ENCODE measurements at regions not wholly inside any gene's neighbourhood (a gene's known extent, or its start where the extent isn't known, plus 50 kb on each side); places are given as distances from the start of the nearest gene placed in this dataset.

GRCh38 chr14:94893411-94894160, 123.7 kb upstream of the GSC start:
- no peak overlapping the region for H3K27ac ChIP-seq
- H3K27me3 ChIP-seq (replicated peaks): no peaks in the 10 kb centered on the region
- in situ Hi-C loops (cut with HindIII; ENCODE audit: low pct_ligation_motif_present, low sequenced_read_pairs): no loop called here
- TF ChIP-seq, protein P1, sequence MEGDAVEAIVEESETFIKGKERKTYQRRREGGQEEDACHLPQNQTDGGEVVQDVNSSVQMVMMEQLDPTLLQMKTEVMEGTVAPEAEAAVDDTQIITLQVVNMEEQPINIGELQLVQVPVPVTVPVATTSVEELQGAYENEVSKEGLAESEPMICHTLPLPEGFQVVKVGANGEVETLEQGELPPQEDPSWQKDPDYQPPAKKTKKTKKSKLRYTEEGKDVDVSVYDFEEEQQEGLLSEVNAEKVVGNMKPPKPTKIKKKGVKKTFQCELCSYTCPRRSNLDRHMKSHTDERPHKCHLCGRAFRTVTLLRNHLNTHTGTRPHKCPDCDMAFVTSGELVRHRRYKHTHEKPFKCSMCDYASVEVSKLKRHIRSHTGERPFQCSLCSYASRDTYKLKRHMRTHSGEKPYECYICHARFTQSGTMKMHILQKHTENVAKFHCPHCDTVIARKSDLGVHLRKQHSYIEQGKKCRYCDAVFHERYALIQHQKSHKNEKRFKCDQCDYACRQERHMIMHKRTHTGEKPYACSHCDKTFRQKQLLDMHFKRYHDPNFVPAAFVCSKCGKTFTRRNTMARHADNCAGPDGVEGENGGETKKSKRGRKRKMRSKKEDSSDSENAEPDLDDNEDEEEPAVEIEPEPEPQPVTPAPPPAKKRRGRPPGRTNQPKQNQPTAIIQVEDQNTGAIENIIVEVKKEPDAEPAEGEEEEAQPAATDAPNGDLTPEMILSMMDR (IDR thresholded peaks at IDR 0.05; ENCODE audit: low read depth, low read length, missing control alignments): no peak
- no peak for DNase-seq
- no peak overlapping the region for H3K4me3 ChIP-seq (ENCODE audit: low read depth, low read length)
- no peaks in the 10 kb centered on the region for H3K36me3 ChIP-seq (replicated peaks)

DNA sequence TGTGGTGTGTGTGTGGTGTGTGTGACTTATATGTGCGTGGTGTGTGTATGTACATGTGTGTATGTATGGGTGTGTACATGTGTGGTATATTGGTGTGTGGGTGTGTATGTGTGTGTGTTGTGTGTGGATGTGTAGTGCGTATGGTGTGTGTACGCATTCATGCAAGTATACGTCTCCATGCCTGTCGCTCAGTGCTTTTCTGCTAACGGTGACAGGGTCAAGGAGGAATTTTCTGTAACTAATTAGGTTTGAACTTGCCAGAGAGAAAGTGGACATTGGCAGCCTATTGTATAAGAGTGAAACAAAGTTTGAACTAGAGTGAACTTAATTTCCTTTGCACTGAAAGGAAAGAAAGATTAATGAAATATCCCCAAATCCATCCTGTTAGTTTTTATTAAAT, 120.9 kb upstream of the GSC start:
- in situ Hi-C loops (cut with HindIII; ENCODE audit: low pct_ligation_motif_present, low sequenced_read_pairs): no loop called here
- Histone ChIP-seq H3K27me3 (replicated peaks) (no peaks in the 10 kb centered on the region), H3K27ac (no peak overlapping the region), H3K36me3 (replicated peaks) (no peaks in the 10 kb centered on the region), H3K4me3 (ENCODE audit: low read depth, low read length) (no peak overlapping the region)
- TF ChIP-seq, protein P1 (IDR thresholded peaks at IDR 0.05; ENCODE audit: low read depth, low read length, missing control alignments): no peak
- DNase-seq: no peak

- Histone ChIP-seq H3K27me3 (replicated peaks) (no peaks in the 10 kb centered on the region), H3K4me3 (ENCODE audit: low read depth, low read length) (no peak overlapping the region), H3K36me3 (replicated peaks) (no peaks in the 10 kb centered on the region), H3K27ac (no peak overlapping the region)
- TF ChIP-seq, protein P1 (IDR thresholded peaks at IDR 0.05; ENCODE audit: low read depth, low read length, missing control alignments): no peak
- no peak for DNase-seq
- in situ Hi-C loops (cut with HindIII; ENCODE audit: low pct_ligation_motif_present, low sequenced_read_pairs): no loop called here
Observed at GRCh38 chr14:94889520-94890312, 119.8 kb upstream of the GSC start.

DNA sequence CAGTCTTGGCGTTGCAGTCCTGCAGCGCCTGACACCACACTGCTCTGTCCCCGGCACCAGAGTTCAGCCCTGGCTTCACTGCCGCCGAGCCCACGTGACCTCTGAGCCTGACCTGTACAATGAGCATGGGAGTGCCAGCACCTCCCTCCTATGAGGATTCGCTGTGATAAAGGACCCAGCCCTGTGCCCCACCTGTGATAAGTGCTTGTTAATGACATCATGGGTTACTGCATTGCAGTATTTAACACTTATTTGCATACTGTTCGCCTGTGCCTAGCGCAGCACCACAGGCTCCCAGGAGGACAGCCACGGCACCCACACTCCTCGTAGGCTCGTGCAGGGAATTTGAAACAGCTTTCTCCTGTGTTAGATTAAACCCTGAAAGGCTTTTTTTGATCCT, 118.2 kb upstream of the GSC start:
- no peak overlapping the region for H3K4me3 ChIP-seq (ENCODE audit: low read depth, low read length)
- no peaks in the 10 kb centered on the region for H3K27me3 ChIP-seq (replicated peaks)
- in situ Hi-C loops (cut with HindIII; ENCODE audit: low pct_ligation_motif_present, low sequenced_read_pairs): no loop called here
- TF ChIP-seq, protein P1 (IDR thresholded peaks at IDR 0.05; ENCODE audit: low read depth, low read length, missing control alignments): no peak
- H3K36me3 ChIP-seq (replicated peaks): no peaks in the 10 kb centered on the region
- H3K27ac ChIP-seq: no peak overlapping the region
- DNase-seq: no peak

GRCh38 chr14:94887591-94887990, 117.7 kb upstream of the GSC start:
- H3K36me3 ChIP-seq (replicated peaks): no peaks in the 10 kb centered on the region
- DNase-seq: no peak
- H3K27me3 ChIP-seq (replicated peaks): no peaks in the 10 kb centered on the region
- H3K4me3 ChIP-seq (ENCODE audit: low read depth, low read length): no peak overlapping the region
- no peak overlapping the region for H3K27ac ChIP-seq
- in situ Hi-C loops (cut with HindIII; ENCODE audit: low pct_ligation_motif_present, low sequenced_read_pairs): no loop called here
- TF ChIP-seq, protein P1 (IDR thresholded peaks at IDR 0.05; ENCODE audit: low read depth, low read length, missing control alignments): no peak

Measured in brain microvascular endothelial cell (primary cell).